ENCODE measurements at regions not wholly inside any gene's neighbourhood (a gene's known extent, or its start where the extent isn't known, plus 50 kb on each side); places are given as distances from the start of the nearest gene placed in this dataset.

GRCh38 chr12:70031046-70031445, 206.0 kb downstream of the MYRFL start:
- TF ChIP-seq EZH2 (IDR thresholded peaks at IDR 0.05; ENCODE audit: borderline replicate concordance, low read length) (no peak), CTCF (conservative IDR thresholded peaks at IDR 0.05 in 1 of 2, IDR thresholded peaks at IDR 0.05 in 1 of 2; ENCODE audit: extremely low read depth in 1 of 2, insufficient read depth in 1 of 2, low read depth in 1 of 2, low read length in 2 of 2) (no peak)
